ENCODE measurements at regions not wholly inside any gene's neighbourhood (a gene's known extent, or its start where the extent isn't known, plus 50 kb on each side); places are given as distances from the start of the nearest gene placed in this dataset.

GRCh38 chr2:239745386-239746227 lies 279.5 kb downstream of the NDUFA10 start:
- peaks cover 2% of the 10 kb centered on the region for H3K27me3 ChIP-seq (ENCODE audit: insufficient read depth, poor library complexity, severe bottlenecking)
- TF ChIP-seq REST (IDR thresholded peaks at IDR 0.05; ENCODE audit: insufficient replicate concordance, low read depth) = no peak
- no peak for TF ChIP-seq POLR2AphosphoS5 (IDR thresholded peaks at IDR 0.05; ENCODE audit: low read depth)
- TF ChIP-seq CTCF (IDR thresholded peaks at IDR 0.05; ENCODE audit: insufficient read depth, low read length) = no peak
- TF ChIP-seq GABPA (IDR thresholded peaks at IDR 0.05; ENCODE audit: low read depth) = no peak
- no peak for TF ChIP-seq SPI1 (IDR thresholded peaks at IDR 0.05; ENCODE audit: borderline replicate concordance, low read depth)
- DNase-seq (ENCODE audit: low read depth in 1 of 2, low spot score in 1 of 2) = no peak
- H3K4me3 ChIP-seq (replicated peaks; ENCODE audit: insufficient read depth, low read length) = no peak overlapping the region
- H3K27ac ChIP-seq (replicated peaks) = no peak overlapping the region

DNA sequence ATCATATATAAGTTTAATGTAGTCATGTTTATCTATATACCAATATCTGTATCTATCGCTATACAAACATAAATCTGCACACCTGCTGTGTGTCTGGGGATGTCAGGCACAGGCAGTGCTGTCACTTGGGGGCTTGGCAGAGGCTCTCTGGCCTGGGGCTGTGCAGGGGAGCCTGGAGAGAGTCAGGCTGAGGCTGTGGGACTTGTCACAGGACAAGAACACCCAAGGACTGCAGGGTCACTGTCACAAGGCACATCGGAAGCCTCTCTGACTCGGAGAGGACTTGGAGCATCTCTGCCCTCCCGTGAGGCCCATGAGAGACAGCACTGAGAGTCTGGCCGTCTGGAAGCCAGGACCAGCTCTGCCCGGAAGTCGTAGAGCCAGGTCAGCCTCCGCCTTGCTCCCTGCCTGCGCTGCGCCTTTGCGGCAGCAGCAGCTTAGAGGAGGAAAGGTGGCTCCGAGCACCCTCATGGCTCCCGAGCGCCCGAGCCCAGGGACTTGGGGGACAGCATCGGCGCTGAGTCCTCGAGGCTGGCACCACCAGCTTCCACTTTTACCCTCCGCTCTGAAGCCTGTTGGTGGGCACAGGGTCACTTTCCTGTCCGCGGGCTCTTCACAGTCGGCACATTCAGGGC lies 280.3 kb downstream of the NDUFA10 start:
- H3K4me3 ChIP-seq (replicated peaks; ENCODE audit: insufficient read depth, low read length) = no peak overlapping the region
- H3K27me3 ChIP-seq (ENCODE audit: insufficient read depth, poor library complexity, severe bottlenecking) = peaks cover 5% of the 10 kb centered on the region
- DNase-seq (ENCODE audit: low read depth in 1 of 2, low spot score in 1 of 2) = no peak
- no peak overlapping the region for H3K27ac ChIP-seq (replicated peaks)
- no peak for TF ChIP-seq REST (IDR thresholded peaks at IDR 0.05; ENCODE audit: insufficient replicate concordance, low read depth)
- TF ChIP-seq SPI1 (IDR thresholded peaks at IDR 0.05; ENCODE audit: borderline replicate concordance, low read depth) = no peak
- no peak for TF ChIP-seq CTCF (IDR thresholded peaks at IDR 0.05; ENCODE audit: insufficient read depth, low read length)

GRCh38 chr2:239743206-239743605 lies 281.9 kb downstream of the NDUFA10 start:
- TF ChIP-seq SPI1 (IDR thresholded peaks at IDR 0.05; ENCODE audit: borderline replicate concordance, low read depth) (no peak), GABPA (IDR thresholded peaks at IDR 0.05; ENCODE audit: low read depth) (no peak), POLR2AphosphoS5 (IDR thresholded peaks at IDR 0.05; ENCODE audit: low read depth) (no peak), REST (IDR thresholded peaks at IDR 0.05; ENCODE audit: insufficient replicate concordance, low read depth) (no peak), CTCF (IDR thresholded peaks at IDR 0.05; ENCODE audit: insufficient read depth, low read length) (no peak)

More at GRCh38 chr2:239743206-239743605, 281.9 kb downstream of the NDUFA10 start:
- Histone ChIP-seq H3K27me3 (ENCODE audit: insufficient read depth, poor library complexity, severe bottlenecking) (peaks cover 12% of the 10 kb centered on the region), H3K27ac (replicated peaks) (no peak overlapping the region), H3K4me3 (replicated peaks; ENCODE audit: insufficient read depth, low read length) (no peak overlapping the region)
- no peak for DNase-seq (ENCODE audit: low read depth in 1 of 2, low spot score in 1 of 2)
